Hindlimb muscle (tissue), 1 donor: ENCODE measurements at regions not wholly inside any gene's neighbourhood (a gene's known extent, or its start where the extent isn't known, plus 50 kb on each side); places are given as distances from the start of the nearest gene placed in this dataset.

Source experiments
- DNase-seq: peaks from one replicate; pipeline ENCODE4 v3.0.0-alpha.2; 2013

DNA sequence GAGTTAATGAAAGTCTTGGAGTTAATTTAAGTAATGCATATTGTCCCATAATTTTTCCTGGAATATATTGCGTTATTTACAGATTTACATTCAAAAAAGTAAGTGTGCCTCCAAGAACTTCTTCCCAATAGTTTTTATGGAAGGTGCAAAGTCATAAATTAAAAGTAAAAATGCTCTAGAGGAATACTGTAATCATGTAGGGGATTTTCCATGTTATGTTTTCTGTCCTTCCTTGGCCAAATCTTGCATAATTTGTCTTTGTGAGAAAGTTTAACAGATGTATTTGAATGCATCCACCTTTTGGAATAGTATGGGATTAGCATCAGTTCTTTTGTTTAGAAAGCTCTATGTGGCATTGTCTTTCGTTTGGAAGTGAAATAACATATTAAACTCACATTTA lies 144.1 kb upstream of the GIMD1 start:
- no peak for DNase-seq

GRCh38 chr4:106507440-106507839 lies 138.9 kb upstream of the GIMD1 start:
- no peak for DNase-seq

GRCh38 chr4:106503116-106504050 lies 134.8 kb upstream of the GIMD1 start:
- no peak for DNase-seq

DNA sequence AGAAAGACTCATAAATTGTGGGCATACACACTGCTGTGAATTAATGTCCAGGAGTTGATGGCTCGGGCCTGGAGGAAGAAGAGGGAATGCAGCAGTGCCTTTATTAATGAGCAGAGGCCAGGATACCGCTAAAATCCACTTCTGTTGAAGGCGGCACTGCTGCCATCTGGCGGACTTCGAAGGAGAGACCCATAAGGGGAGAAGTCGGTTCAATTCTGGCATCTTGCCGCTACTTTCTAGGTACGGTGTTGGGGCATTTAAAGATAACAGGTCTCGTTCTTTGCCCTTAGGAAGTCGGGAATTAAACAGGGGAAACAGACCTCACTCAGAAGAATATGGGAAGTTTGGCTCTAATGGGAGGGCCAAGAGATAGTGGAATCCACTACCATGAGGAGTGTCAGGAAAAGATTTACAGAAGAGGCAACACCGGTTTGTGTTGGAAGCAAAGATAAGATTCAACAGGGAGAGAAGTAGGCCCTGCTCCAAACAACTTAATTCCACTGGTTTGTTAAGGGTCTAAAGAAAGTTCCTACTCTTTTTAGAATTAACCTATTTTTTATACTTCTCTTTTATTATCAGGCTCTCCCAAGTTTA lies 133.6 kb upstream of the GIMD1 start:
- DNase-seq, result no peak

DNA sequence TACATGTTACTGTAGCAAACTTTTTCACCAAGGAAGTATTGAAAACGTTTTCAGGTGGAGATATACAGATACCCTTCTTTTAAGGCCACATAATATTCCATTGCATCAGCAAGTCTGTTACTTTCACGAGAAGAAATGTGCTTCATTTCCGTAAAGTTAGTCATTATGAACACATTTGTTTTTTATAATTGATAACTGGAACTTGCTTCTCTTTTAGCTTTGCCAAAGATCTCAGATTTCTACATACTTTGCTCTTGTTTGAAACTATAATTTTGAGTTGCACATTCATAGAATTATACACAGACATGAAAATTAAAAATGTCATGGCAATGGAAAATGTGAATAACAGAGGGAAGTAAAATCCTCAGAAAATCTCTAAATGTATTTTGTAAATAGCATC lies 128.7 kb upstream of the GIMD1 start:
- no peak for DNase-seq

DNA sequence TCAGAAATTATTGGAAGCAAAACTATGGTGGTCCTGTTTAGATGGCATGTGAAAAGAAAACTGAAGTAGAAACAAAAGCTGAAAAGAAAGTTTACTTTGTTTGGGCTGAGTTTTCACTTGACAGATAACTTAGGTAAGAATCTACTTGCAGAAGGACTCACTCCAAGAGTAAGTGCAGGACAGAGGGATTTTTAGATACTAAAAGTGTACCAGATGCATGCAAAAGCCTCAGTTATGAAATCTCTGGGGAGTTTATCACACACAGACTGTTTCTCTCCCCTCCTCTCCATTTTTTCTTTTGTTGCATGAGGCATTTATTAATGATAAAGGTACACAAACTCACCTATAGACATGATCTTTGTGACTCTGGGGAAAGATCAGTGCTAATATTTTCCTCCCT lies 127.5 kb upstream of the GIMD1 start:
- no peak for DNase-seq

GRCh38 chr4:106495476-106495875 lies 126.9 kb upstream of the GIMD1 start:
- peak; percentile 56 for DNase-seq

- no peak for DNase-seq
Measured at GRCh38 chr4:106494066-106494465, 125.5 kb upstream of the GIMD1 start.

GRCh38 chr4:106493086-106493485 lies 124.5 kb upstream of the GIMD1 start:
- DNase-seq, result no peak

DNA sequence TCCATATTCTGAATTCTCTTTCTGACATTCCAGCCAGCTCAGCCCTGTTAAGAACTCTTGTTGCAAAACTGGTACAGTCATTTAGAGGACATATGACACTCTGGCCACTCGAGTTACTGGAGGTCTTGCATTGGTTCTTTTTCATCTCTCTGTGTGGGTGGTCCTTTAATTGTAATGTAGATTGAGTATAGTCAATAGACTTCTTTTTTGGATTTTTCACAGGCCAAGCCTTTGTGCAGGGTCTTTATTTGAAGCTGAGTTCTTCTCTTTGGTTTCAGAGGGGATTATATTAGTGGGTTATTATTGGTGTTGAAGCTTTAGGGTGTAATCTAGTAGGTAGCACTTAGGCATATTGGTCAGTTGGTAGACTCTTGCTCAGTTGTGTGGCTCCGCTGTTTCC lies 118.0 kb upstream of the GIMD1 start:
- DNase-seq, result no peak

DNA sequence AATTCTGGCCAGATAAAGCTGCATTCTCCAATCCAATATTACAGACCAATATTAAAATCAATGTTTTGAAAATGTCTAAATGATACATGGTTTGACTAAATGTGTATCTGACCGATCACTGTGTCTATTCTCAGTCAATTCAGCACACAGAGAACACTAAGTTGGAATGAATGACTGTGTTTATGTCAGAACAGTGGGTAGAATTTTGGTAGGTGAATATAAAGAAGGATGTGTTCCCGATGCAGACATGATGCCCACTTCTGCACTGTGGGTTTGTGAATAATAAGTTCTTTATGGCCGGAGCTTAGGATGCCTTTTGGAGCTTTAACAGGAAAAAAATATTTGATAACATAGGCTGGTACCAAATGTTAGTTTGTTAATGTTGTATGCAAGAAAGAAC lies 113.2 kb upstream of the GIMD1 start:
- no peak for DNase-seq

GRCh38 chr4:106478152-106478551 lies 109.6 kb upstream of the GIMD1 start:
- DNase-seq, result no peak

DNA sequence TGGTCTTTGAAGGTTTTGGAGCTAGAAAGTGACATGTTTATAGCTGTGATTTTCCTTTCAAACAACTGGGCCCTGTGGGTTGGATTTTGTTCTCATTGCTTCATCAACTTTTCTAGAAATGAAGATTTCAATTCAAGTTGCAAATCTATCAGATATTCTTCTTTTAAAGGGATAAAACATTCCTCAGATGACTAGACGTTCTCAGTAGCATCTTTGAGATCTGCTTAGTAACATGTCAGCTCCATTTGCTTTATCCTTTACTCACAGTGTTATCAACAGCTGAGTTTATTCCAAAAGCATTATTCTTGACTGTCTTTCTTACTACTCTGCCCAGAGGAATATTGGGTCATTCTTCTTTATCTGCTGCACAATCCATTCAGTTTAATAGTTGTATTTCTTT lies 108.2 kb upstream of the GIMD1 start:
- no peak for DNase-seq

DNA sequence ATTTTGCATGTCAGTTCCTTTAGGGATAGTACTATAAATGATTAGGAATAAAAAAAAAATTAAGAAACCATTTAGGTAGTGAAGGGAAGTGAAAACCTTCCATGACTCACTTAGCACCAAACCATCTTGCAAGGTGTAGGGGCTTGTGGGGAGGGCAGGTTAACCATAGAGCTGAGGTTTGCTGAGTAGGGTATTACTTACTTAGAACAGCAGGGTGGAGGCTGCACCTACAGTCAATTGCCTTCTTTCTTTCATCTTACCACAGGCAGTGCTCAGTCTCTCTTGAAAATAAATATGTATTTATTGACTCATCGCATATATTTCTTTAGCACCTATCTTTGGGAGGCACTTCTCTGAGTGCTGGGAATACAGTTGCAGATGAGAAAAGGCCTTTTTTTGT lies 104.9 kb upstream of the GIMD1 start:
- no peak for DNase-seq

GRCh38 chr4:106471151-106471550 lies 102.6 kb upstream of the GIMD1 start:
- DNase-seq, result no peak

DNA sequence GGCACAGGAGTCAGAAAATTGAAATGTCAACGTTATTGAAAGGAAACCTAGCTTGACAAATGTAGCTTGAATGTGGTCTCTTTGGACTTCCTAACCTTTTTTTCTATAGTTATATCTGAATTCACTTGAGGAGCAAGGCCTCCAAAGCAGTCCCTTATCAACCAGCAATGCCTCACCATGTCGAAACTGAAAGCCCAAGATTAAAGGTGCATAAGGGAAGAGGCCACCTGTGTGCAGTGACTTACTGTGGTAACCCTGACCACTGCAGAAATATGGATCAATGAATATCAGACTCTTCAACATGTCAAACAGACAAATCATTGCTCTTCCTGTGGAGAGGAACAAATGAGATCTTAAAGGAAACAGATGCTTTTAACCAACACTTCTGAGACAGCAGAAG lies 95.0 kb upstream of the GIMD1 start:
- no peak for DNase-seq

GRCh38 chr4:106454581-106454980 lies 86.0 kb upstream of the GIMD1 start:
- DNase-seq, result no peak

- no peak for DNase-seq
Measured at GRCh38 chr4:106454021-106454420, 85.4 kb upstream of the GIMD1 start.

DNA sequence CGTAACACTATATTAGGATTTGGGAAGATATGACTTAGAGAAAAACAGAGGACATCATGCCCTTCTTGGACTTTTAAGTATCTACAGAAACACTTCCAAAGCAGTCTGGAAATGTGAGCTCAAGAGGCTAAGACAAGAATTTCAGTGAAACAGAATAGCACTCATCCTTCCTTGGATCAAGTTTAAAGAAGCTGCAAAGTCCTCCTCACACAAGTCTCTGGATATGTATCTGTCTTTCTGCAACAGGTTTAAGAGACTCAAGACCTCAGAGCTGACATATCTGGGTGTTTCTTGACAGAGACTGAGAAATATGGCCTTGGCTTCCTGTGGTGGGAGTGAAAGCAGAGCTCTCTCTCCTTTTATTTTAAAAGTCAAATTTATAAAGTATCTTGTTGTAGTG lies 82.5 kb upstream of the GIMD1 start:
- no peak for DNase-seq

DNA sequence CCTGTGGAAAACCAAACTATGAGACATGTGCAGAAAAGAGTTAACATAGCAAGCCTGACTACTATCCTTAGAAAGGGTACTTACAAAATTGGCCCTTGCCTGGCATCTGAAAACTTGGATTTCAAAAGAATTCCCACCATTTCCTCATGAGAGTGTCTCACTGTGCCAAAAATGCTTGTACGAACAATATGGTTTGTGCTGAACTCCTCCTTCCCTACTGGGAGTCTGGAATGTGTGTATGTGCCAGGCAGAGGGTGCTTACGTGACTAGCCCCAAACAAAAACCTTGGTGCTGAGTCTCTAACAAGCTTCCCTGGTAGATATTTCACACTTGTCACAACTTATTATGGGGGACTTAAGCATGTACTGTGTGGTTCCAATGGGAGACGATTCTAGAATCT lies 81.7 kb upstream of the GIMD1 start:
- no peak for DNase-seq

GRCh38 chr4:106444557-106444956 lies 76.0 kb upstream of the GIMD1 start:
- no peak for DNase-seq

- DNase-seq, result no peak
Measured at GRCh38 chr4:106430797-106431196, 62.2 kb upstream of the GIMD1 start.

GRCh38 chr4:106429885-106430284 lies 61.3 kb upstream of the GIMD1 start:
- no peak for DNase-seq

- no peak for DNase-seq
Measured at GRCh38 chr4:106426069-106426468, 57.5 kb upstream of the GIMD1 start.
